ENCODE measurements at regions not wholly inside any gene's neighbourhood (a gene's known extent, or its start where the extent isn't known, plus 50 kb on each side); places are given as distances from the start of the nearest gene placed in this dataset.

- no peaks in the 10 kb centered on the region for H3K27me3 ChIP-seq (ENCODE audit: insufficient read depth, low read depth, low read length)
- no peak overlapping the region for H3K27ac ChIP-seq (ENCODE audit: low read length)
- H3F3A ChIP-seq (ENCODE audit: insufficient read depth, low read length, poor library complexity, severe bottlenecking), result no peaks in the 10 kb centered on the region
- no peaks in the 10 kb centered on the region for H3K36me3 ChIP-seq (ENCODE audit: insufficient read depth, low read length)
- H3K4me3 ChIP-seq (ENCODE audit: low read length), result no peak overlapping the region
- no peak overlapping the region for H3K4me2 ChIP-seq (ENCODE audit: low read length)
- no peaks in the 10 kb centered on the region for H3K79me2 ChIP-seq (replicated peaks; ENCODE audit: insufficient read depth, low read length)
- H3K9me2 ChIP-seq (ENCODE audit: insufficient read depth, low read length), result no peaks in the 10 kb centered on the region
- TF ChIP-seq TAF1 (IDR thresholded peaks at IDR 0.05; ENCODE audit: low read depth) (no peak), MXI1 (conservative IDR thresholded peaks at IDR 0.05; ENCODE audit: poor library complexity, severe bottlenecking) (no peak), RAD21 (conservative IDR thresholded peaks at IDR 0.05) (no peak), SMC3 (conservative IDR thresholded peaks at IDR 0.05; ENCODE audit: poor library complexity) (no peak), EZH2 (IDR thresholded peaks at IDR 0.05; ENCODE audit: borderline replicate concordance, insufficient read depth, low read length, poor library complexity, severe bottlenecking) (no peak), POLR2AphosphoS5 (IDR thresholded peaks at IDR 0.05) (no peak), CTCF (IDR thresholded peaks at IDR 0.05; ENCODE audit: poor library complexity, severe bottlenecking) (no peak), EP300 (conservative IDR thresholded peaks at IDR 0.05; ENCODE audit: poor library complexity, severe bottlenecking) (no peak)
- TF ChIP-seq, protein P1, sequence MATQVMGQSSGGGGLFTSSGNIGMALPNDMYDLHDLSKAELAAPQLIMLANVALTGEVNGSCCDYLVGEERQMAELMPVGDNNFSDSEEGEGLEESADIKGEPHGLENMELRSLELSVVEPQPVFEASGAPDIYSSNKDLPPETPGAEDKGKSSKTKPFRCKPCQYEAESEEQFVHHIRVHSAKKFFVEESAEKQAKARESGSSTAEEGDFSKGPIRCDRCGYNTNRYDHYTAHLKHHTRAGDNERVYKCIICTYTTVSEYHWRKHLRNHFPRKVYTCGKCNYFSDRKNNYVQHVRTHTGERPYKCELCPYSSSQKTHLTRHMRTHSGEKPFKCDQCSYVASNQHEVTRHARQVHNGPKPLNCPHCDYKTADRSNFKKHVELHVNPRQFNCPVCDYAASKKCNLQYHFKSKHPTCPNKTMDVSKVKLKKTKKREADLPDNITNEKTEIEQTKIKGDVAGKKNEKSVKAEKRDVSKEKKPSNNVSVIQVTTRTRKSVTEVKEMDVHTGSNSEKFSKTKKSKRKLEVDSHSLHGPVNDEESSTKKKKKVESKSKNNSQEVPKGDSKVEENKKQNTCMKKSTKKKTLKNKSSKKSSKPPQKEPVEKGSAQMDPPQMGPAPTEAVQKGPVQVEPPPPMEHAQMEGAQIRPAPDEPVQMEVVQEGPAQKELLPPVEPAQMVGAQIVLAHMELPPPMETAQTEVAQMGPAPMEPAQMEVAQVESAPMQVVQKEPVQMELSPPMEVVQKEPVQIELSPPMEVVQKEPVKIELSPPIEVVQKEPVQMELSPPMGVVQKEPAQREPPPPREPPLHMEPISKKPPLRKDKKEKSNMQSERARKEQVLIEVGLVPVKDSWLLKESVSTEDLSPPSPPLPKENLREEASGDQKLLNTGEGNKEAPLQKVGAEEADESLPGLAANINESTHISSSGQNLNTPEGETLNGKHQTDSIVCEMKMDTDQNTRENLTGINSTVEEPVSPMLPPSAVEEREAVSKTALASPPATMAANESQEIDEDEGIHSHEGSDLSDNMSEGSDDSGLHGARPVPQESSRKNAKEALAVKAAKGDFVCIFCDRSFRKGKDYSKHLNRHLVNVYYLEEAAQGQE (IDR thresholded peaks at IDR 0.05; ENCODE audit: borderline replicate concordance), result no peak
- H3K9ac ChIP-seq (ENCODE audit: low read length), result no peak overlapping the region
- H4K20me1 ChIP-seq (ENCODE audit: insufficient read depth), result no peaks in the 10 kb centered on the region
- no peaks in the 10 kb centered on the region for H3K9me3 ChIP-seq (ENCODE audit: low read length)
- H2AFZ ChIP-seq (ENCODE audit: low read depth, low read length), result no peak overlapping the region
These were observed 188.1 kb upstream of the BCOR start for GRCh38 chrX:40285876-40286275.

- Histone ChIP-seq H3K4me3 (ENCODE audit: low read length) (no peak overlapping the region), H4K20me1 (ENCODE audit: insufficient read depth) (no peaks in the 10 kb centered on the region), H3K27ac (ENCODE audit: low read length) (no peak overlapping the region), H3K9me2 (ENCODE audit: insufficient read depth, low read length) (no peaks in the 10 kb centered on the region), H3F3A (ENCODE audit: insufficient read depth, low read length, poor library complexity, severe bottlenecking) (no peaks in the 10 kb centered on the region), H2AFZ (ENCODE audit: low read depth, low read length) (no peak overlapping the region), H3K27me3 (ENCODE audit: insufficient read depth, low read depth, low read length) (no peaks in the 10 kb centered on the region), H3K9ac (ENCODE audit: low read length) (no peak overlapping the region), H3K9me3 (ENCODE audit: low read length) (no peaks in the 10 kb centered on the region), H3K36me3 (ENCODE audit: insufficient read depth, low read length) (no peaks in the 10 kb centered on the region), H3K4me2 (ENCODE audit: low read length) (no peak overlapping the region), H3K79me2 (replicated peaks; ENCODE audit: insufficient read depth, low read length) (no peaks in the 10 kb centered on the region)
- TF ChIP-seq EZH2 (IDR thresholded peaks at IDR 0.05; ENCODE audit: borderline replicate concordance, insufficient read depth, low read length, poor library complexity, severe bottlenecking) (no peak), RAD21 (conservative IDR thresholded peaks at IDR 0.05) (no peak), POLR2AphosphoS5 (IDR thresholded peaks at IDR 0.05) (no peak), MXI1 (conservative IDR thresholded peaks at IDR 0.05; ENCODE audit: poor library complexity, severe bottlenecking) (no peak), CTCF (IDR thresholded peaks at IDR 0.05; ENCODE audit: poor library complexity, severe bottlenecking) (no peak), EP300 (conservative IDR thresholded peaks at IDR 0.05; ENCODE audit: poor library complexity, severe bottlenecking) (no peak), SMC3 (conservative IDR thresholded peaks at IDR 0.05; ENCODE audit: poor library complexity) (no peak)
- TF ChIP-seq, protein P1 (IDR thresholded peaks at IDR 0.05; ENCODE audit: borderline replicate concordance), result no peak
These were observed 187.1 kb upstream of the BCOR start for GRCh38 chrX:40284852-40285251.

Measured in neural cell (in vitro differentiated cells).